Neural progenitor cell (in vitro differentiated cells): ENCODE measurements at regions not wholly inside any gene's neighbourhood (a gene's known extent, or its start where the extent isn't known, plus 50 kb on each side); places are given as distances from the start of the nearest gene placed in this dataset.

Experiments
- EZH2 ChIP-seq: fragments of 200-600 bp; sonication (generic); IDR thresholded peaks from 2 replicates; pipeline ENCODE4 v1.6.1; 2017; ENCODE audit warnings: antibody characterized with exemption, mild to moderate bottlenecking, moderate library complexity
- EZH2phosphoT487 ChIP-seq: fragments of 200-600 bp; sonication (generic); IDR thresholded peaks from 2 replicates; pipeline ENCODE4 v1.6.1; 2017; ENCODE audit warnings: antibody characterized with exemption
- TF ChIP-seq, protein P1 (sequence below): fragments of 200-600 bp; sonication (generic); IDR thresholded peaks from 2 replicates; pipeline ENCODE4 v1.5.1; 2017; ENCODE audit warnings: antibody characterized with exemption, mild to moderate bottlenecking

DNA sequence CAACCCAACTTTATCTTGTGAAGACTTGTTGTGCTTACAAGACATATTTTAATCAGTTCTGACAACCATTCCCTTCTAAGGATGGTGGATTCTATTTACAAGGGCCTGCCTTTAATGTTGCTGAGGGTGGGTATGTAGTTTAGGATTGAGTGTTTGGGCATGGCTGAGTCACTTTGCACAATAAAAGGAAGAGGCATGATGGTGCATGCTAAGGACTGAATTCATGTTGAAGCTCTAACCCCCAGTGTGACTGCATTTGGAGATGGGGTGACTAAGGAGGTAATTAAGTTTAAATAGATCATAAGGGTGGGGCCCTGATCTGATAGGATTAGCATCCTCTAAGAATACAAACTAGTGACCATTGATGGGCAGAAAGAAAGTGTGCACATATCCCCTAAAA, 196.1 kb upstream of the HS3ST3A1 start:
- TF ChIP-seq, protein P1, sequence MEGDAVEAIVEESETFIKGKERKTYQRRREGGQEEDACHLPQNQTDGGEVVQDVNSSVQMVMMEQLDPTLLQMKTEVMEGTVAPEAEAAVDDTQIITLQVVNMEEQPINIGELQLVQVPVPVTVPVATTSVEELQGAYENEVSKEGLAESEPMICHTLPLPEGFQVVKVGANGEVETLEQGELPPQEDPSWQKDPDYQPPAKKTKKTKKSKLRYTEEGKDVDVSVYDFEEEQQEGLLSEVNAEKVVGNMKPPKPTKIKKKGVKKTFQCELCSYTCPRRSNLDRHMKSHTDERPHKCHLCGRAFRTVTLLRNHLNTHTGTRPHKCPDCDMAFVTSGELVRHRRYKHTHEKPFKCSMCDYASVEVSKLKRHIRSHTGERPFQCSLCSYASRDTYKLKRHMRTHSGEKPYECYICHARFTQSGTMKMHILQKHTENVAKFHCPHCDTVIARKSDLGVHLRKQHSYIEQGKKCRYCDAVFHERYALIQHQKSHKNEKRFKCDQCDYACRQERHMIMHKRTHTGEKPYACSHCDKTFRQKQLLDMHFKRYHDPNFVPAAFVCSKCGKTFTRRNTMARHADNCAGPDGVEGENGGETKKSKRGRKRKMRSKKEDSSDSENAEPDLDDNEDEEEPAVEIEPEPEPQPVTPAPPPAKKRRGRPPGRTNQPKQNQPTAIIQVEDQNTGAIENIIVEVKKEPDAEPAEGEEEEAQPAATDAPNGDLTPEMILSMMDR = no peak
- TF ChIP-seq EZH2phosphoT487 (no peak), EZH2 (no peak)
